Mammary epithelial cell (primary cell): ENCODE measurements at regions not wholly inside any gene's neighbourhood (a gene's known extent, or its start where the extent isn't known, plus 50 kb on each side); places are given as distances from the start of the nearest gene placed in this dataset.

Source experiments
- CTCF ChIP-seq, 2 donors: IDR thresholded peaks in 1 of 2; conservative IDR thresholded peaks in 1 of 2; 2 replicates each; pipeline ENCODE4 v1.5.1; 2011 to 2012; ENCODE audit warnings: inconsistent platforms in 2 of 2, low read length in 2 of 2, mild to moderate bottlenecking in 2 of 2, control low read depth in 1 of 2, low read depth in 1 of 2; ENCODE audit not compliant: insufficient read depth in 1 of 2; ENCODE audit errors: extremely low read depth in 1 of 2
- EZH2 ChIP-seq: IDR thresholded peaks from 2 replicates; pipeline ENCODE4 v1.6.1; 2012; ENCODE audit warnings: low read length, inconsistent platforms, borderline replicate concordance

DNA sequence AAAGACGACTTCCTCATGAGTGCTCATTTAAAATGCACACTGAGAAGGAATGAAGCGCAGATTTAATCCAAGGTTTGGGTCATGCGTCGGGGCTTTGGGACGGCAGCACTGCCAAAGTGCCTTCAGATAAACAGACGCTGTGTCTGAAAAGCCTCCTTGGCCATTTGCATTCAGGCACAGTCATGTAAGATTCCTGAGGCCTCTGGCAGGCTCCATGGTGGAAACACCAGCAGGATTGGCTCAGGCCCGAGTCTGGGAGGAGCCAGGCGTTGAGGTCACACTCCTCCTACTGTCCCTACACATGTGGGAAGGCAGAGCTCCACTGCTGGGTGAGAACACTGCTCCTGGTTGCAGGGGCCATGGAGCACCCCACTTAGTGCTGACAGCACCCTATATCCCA lies 113.3 kb upstream of the KL start:
- no peak for TF ChIP-seq CTCF (conservative IDR thresholded peaks at IDR 0.05 in 1 of 2, IDR thresholded peaks at IDR 0.05 in 1 of 2; ENCODE audit: extremely low read depth in 1 of 2, insufficient read depth in 1 of 2, low read depth in 1 of 2, low read length in 2 of 2)
- no peak for TF ChIP-seq EZH2
